CD4-positive, alpha-beta T cell treated with Interferon gamma for 1 hour (primary cell): ENCODE measurements at regions not wholly inside any gene's neighbourhood (a gene's known extent, or its start where the extent isn't known, plus 50 kb on each side); places are given as distances from the start of the nearest gene placed in this dataset.

ENCODE experiments used
- DNase-seq: peaks from one replicate; pipeline ENCODE4 v3.0.0-alpha.2; 2020

- DNase-seq: no peak
These were observed 111.4 kb upstream of the TTC29 start for GRCh38 chr4:147056940-147057610.

- DNase-seq: no peak
These were observed 112.0 kb upstream of the TTC29 start for GRCh38 chr4:147057611-147058190.

GRCh38 chr4:147059064-147059731 is 113.5 kb upstream of the TTC29 start:
- DNase-seq: peak; percentile 5

- no peak for DNase-seq
These were observed 114.7 kb upstream of the TTC29 start for GRCh38 chr4:147060151-147060931.

GRCh38 chr4:147064856-147065255 is 119.2 kb upstream of the TTC29 start:
- no peak for DNase-seq

- no peak for DNase-seq
These were observed 122.9 kb upstream of the TTC29 start for GRCh38 chr4:147068564-147068963.

GRCh38 chr4:147071209-147071740 is 125.6 kb upstream of the TTC29 start:
- no peak for DNase-seq

- DNase-seq: no peak
These were observed 130.5 kb upstream of the TTC29 start for GRCh38 chr4:147076179-147076578.

GRCh38 chr4:147076728-147077127 is 131.1 kb upstream of the TTC29 start:
- DNase-seq: no peak

GRCh38 chr4:147078362-147078761 is 132.7 kb upstream of the TTC29 start:
- DNase-seq: no peak

- no peak for DNase-seq
These were observed 133.4 kb upstream of the TTC29 start for GRCh38 chr4:147078875-147079658.

GRCh38 chr4:147084861-147085260 is 139.2 kb upstream of the TTC29 start:
- no peak for DNase-seq

GRCh38 chr4:147085781-147086180 is 140.1 kb upstream of the TTC29 start:
- no peak for DNase-seq

- no peak for DNase-seq
These were observed 142.5 kb upstream of the TTC29 start for GRCh38 chr4:147088146-147088545.

- DNase-seq: no peak
These were observed 144.8 kb upstream of the TTC29 start for GRCh38 chr4:147090486-147090885.

GRCh38 chr4:147093206-147093605 is 147.5 kb upstream of the TTC29 start:
- DNase-seq: no peak

- no peak for DNase-seq
These were observed 148.6 kb upstream of the TTC29 start for GRCh38 chr4:147094238-147094637.

- DNase-seq: no peak
These were observed 151.3 kb upstream of the TTC29 start for GRCh38 chr4:147096667-147097604.

- DNase-seq: no peak
These were observed 156.0 kb upstream of the TTC29 start for GRCh38 chr4:147101678-147102077.

GRCh38 chr4:147102596-147102995 is 156.9 kb upstream of the TTC29 start:
- DNase-seq: no peak

GRCh38 chr4:147103403-147103946 is 157.8 kb upstream of the TTC29 start:
- DNase-seq: no peak
